ENCODE measurements at regions not wholly inside any gene's neighbourhood (a gene's known extent, or its start where the extent isn't known, plus 50 kb on each side); places are given as distances from the start of the nearest gene placed in this dataset.

GRCh38 chr5:4542145-4542778 is 597.9 kb upstream of the ADAMTS16 start:
- no peak for DNase-seq

DNA sequence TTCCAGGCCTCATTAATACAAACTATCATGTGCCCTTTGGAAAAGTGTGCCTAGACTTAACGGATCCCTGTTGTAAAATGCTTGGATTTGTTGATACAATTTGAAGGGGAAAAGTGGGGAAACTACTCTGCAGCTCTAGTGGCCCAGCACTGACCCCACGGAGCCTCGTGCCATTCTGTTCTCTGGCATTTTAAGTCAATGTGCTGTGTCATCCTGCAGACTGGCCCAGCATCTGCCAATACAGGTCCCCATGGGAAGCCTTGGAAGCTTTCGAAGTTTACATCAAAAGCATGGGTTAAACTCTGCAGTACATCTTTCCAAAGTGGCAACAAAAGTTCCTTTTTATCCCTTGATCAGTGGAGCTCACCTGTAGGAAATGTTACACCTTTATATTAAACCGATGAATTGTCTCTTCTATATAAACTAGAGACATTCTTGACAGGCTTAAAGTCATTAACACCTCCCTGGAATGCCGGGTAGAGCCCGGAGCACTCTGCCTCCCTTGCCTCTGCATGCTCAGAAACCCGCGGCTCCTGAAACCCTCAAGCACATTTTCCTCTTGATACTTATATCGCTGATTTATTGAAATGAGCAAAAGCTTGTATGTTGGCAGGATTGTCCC is 596.0 kb upstream of the ADAMTS16 start:
- no peak for DNase-seq

DNA sequence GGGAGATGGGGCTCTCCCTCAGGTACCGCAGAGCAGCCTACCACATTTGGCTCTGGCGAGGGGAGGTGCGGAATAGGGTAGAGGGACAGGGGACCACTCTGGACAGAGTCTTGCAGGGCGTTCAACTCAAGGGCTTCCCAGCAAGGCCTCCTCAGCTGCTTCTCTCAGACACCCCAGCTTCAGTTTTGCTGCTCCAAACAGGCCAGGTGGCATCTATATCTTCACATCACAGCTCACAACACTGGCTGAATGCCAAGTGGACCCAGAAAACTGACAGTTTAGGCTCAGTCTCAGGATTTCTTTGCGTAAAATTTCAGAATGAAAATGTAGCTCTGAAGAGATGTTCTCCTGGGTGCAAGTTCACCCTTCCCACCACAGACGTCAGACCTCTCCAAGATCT is 592.6 kb upstream of the ADAMTS16 start:
- DNase-seq = no peak

DNA sequence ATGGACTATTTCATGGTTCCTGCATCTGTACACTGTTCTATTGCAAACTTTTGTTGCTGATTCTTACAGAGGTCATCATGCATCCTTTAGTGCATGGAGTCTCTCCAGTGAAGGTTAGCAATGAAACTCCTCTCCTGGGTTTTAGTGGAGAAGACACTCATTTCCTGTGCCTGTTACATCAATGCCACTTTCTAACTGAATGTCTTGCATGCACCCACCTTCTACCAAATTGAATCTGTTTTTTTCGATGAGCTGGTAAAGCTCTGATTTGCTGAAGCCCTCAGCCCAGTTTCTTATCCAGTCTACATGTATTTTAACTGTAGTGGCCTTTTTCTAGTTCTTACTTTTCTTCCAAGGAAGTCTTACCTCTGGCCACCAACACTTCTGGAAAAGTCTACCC is 591.8 kb upstream of the ADAMTS16 start:
- no peak for DNase-seq

DNA sequence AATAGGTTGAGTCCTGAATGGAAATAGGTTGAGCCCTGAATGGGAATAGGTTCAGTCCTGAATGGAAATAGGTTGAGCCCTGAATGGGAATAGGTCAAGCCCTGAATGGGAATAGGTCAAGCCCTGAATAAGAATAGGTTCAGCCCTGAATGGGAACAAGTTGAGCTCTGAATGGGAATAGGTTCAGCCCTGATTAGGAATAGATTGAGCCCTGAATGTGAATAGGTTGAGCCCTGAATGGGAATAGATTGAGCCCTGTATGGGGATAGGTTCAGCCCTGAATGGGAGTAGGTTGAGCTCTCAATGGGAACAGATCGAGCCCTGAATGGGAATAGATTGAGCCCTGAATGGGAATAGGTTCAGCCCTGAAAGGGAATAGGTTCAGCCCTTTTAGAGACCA is 590.8 kb upstream of the ADAMTS16 start:
- no peak for DNase-seq

DNA sequence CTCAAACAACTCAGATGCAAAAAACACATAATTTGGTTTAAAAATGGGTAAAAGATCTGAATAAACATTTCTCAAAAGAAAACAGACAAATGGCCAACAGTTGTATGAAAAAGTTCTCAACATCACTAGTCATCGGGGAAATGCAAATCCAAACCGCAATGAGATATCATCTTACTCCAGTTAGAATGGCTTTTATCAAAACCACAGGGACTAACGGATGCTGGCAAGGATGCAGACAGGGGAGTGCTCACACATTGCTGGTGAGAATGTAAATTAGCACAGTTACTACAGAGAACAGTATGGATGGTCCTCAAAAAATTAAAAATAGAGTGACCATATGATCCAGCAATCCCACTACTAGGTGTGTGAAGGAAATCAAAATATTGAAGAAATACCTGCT is 589.1 kb upstream of the ADAMTS16 start:
- DNase-seq = no peak

DNA sequence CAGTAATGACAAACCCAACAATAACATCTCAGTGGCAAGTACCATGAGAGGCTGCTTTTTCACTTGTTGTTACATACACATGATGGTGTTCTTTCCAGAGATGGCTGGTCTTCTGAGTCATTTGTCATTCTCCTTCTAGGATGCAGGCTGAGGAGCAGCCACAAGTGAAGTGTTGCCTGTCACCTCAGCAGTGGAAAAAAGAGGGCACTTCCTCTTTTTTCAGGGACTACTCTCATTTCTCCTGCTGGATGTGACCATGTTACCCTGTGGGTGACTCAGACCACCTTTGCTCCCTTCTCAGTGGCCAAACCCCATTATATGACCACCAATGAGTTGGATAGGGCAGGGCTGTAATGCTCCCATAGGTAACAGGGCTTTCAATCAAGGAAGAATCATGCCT is 587.0 kb upstream of the ADAMTS16 start:
- DNase-seq = no peak

DNA sequence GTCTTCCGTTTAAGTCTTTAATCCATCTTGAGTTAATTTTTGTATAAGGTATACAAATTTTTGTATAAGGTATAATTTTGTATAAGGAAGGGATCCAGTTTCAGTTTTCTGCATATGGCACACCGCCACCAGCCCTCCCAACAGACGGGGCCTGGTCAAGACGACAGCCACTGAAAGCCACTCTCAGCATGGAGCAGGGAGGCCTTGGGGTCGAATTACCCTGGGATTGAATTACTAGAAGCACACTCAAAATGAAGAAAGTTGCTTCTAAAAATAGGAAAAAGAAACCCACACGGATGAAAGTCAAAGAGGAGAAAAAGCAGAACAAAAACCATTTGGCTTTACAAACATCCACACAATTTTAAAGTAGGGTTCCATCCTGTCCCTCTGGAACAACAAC is 586.2 kb upstream of the ADAMTS16 start:
- DNase-seq = no peak

DNA sequence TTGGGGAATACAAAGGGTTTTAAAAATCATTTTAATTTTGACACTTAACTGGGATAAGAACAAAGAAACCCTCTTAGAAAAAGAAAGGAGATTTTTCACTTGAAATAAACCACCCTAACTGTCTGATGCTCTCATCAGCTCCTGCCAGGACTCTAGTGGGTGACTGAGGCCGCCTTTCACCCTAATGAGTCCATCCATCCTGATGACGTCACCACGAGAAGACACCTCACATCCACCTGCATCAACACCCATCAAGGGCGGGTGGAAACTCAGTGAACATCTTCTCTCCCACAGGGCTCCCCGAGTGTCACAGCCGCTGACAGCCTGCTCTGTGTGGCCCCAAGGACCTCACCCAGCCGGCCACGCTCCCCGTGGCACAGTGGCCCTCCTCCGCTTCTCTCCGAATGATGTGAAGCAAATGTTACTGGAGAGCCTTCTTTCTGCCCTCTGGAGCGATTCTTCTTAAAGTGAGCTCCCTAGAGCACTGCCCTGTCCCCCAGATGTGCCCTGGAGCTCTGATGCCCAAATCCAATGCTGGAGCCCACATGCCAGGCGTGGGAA is 584.3 kb upstream of the ADAMTS16 start:
- DNase-seq = no peak

GRCh38 chr5:4561403-4561802 is 578.7 kb upstream of the ADAMTS16 start:
- no peak for DNase-seq

GRCh38 chr5:4563400-4563799 is 576.7 kb upstream of the ADAMTS16 start:
- DNase-seq = no peak

DNA sequence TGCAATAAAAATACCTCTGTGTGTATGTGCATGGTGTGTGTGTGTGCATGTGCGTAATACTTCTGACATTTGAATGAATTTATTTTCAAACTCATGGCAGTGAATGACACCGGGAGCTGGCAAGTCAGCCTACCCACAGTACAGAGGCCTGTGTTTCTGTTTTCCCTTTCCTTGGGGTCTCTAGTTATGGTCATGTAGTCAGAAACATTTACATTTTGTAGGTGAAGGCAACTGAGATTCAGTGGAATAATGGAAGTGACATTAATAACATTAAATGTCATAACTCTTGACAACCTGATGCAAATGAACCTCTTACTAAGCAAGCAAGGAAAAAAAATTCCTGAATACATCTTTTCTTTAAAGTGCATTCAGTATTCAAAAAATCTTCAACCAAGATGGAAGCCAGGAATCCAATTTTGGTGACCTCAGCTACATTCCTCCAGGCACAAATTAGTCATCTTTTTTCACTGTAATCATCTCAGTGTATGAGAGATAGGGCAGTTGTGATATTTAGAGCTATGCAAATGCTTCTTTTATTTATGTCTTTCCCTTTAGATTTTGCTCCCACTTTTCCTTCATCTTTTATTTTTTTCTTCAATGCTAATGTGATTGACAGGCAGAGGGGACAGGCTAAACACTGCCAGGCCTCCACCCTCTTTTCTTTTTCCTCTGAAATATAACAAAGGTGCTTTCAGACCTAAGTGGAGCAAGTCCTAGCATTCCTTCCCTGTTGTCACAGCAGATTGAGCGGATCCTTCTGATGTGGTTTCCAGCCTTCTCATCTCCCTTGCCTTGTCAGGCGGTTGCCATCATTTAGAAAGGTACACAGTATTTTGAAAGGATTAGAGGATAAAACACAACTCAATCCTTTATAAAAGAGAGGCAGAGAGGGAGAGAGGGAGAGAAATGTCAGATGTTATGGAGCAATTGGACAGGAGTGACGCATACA is 569.8 kb upstream of the ADAMTS16 start:
- no peak for DNase-seq

DNA sequence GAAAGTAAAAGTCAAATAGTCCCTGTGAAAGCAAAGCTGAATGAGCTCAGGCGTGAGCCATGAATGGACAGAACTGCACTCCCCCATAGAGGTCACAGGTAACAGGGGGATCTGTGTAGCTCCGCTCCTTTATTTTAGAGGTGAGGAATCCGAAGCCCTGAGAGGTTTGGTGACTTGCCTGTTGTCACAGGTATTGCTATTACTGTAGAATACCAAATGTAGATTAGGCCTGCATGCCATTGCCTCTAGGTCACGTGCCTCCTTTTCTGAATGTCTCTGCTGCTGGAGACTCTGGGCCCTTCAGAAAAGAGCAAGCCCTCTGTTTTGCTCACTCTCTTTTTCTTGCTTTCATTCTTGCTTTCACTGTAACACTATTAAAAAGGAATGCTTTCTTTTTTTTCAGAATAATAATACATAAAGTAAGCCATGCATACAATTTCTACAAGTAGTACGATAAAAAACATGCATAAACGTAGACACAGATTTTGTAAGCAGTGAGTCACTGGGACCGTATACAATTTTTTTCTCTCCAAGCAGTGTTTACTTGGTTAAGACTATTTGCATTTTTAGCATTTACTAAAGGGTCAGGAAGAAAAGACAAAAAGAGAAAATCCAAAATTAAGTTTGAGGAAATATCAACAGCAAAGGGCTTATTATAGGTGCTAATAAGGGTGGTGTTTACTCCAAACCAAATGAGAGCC is 568.7 kb upstream of the ADAMTS16 start:
- DNase-seq = no peak

DNA sequence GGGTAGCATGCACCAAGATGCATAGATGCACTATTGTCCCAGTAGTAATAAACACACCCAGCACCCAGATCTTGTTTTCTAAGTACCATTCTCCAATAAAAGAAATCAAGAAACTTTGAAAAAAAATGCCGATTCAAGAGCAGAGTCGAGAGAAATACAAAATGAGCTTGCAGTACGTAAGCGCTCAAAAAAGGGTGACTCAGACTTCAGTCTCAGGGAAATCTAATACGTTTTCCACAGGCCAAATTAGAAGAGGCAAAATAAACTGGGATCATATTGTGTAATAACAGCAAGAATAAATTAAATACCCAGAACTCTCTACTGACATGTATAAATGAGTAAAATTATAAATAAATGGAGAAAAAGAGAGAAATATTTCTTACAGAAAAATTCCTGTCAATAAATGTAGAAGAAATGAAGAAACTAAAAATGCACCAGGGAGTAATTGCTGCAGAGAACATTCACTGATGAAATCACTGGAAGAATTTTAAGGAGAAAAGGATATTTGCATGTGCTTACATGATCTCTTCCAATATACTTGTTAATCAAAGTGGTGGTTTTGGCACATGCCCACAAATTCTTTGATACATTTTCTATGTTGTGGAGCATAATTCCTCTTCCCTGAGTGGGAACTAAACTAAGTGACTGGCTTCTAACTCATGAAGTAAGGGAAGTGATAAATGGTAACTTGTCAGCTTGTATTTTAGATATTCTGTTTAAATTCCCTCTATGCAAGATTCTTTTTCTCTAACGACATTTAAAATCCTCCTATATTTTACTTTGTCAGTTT is 567.6 kb upstream of the ADAMTS16 start:
- DNase-seq = no peak

- no peak for DNase-seq
Measured at GRCh38 chr5:4575608-4576007, 564.5 kb upstream of the ADAMTS16 start.

- no peak for DNase-seq
Measured at GRCh38 chr5:4576161-4576748, 563.9 kb upstream of the ADAMTS16 start.

DNA sequence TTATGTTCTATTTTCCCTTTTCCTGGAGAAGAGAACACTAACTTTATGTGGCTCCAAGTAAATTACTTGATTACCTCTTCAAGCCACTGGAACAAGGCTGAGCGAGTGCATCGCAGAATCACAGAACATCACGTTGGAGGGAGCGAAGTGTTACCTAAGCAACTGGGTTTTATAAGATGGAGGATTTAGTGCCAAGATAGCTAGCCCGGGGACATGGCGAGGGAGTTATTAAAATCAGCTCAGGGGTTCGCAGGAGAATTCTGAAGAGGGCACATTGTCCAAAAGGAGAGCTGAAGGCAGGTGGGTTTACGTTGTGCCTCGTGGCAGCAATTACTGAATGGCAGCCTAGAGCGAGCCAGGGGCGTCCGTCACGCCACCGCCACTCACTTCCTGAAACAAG is 563.2 kb upstream of the ADAMTS16 start:
- no peak for DNase-seq

DNA sequence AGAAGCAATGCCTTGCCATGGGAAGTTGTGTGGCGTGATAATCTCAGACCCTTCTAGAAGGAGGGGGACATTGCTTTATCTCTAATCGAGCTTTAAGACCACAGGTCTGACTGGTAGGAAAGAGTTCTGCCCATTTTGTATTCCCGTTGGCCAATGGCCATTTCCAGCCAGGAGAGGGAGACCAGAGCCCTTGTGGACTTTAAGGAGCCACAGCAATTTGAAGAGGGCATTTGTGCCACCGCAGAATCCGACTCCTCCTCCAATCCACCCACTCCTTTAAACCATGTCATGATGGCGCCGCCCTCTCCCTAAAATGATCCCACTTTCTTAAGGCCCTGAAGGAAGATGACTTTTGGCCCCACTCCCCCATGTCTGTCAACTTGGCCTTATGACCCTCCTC is 560.5 kb upstream of the ADAMTS16 start:
- no peak for DNase-seq

GRCh38 chr5:4580772-4581171 is 559.4 kb upstream of the ADAMTS16 start:
- no peak for DNase-seq

DNA sequence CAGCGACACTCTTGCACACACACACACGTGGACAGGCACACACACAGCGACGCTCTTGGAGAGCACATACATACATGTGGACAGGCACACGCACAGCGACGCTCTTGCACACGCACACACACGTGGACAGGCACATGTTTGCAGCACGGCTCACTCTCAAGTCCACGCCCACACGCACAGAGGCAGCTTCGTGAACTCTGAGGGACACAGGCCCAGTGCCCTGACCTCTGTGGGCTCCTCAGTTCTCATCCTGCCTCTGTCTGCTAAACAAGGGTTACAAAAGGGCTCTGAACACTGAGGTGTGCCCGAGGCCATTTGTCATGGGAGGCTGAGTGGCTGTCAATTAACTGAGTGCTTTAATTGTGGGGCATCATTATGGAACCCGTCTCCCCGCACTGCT is 558.8 kb upstream of the ADAMTS16 start:
- DNase-seq = no peak

- DNase-seq = no peak
Measured at GRCh38 chr5:4584982-4585381, 555.1 kb upstream of the ADAMTS16 start.

- DNase-seq = no peak
Measured at GRCh38 chr5:4613440-4613839, 526.7 kb upstream of the ADAMTS16 start.
